HEK293T (cell line): ENCODE measurements at regions not wholly inside any gene's neighbourhood (a gene's known extent, or its start where the extent isn't known, plus 50 kb on each side); places are given as distances from the start of the nearest gene placed in this dataset.

Source experiments
- CTCF ChIA-PET: fragments of 350-600 bp; formaldehyde crosslinking; extraction: SDS; loops from one replicate; lab custom pipeline; 2021; ENCODE audit warnings: antibody characterized with exemption, inconsistent platforms; lab: Yijun Ruan, JAX
- POLR2A ChIA-PET: fragments of 350-600 bp; formaldehyde crosslinking; extraction: SDS; loops from one replicate; lab custom pipeline; 2020; ENCODE audit warnings: antibody characterized with exemption, inconsistent platforms; lab: Yijun Ruan, JAX
- DNase-seq: peaks from one replicate; pipeline ENCODE4 v3.0.0; 2012; ENCODE audit warnings: mixed read lengths; ENCODE audit errors: extremely low spot score
- ARNT ChIP-seq: fragments of 450-650 bp; IDR thresholded peaks from 2 replicates; pipeline ENCODE4 v1.6.1; 2017; ENCODE audit warnings: mild to moderate bottlenecking
- BHLHE40 ChIP-seq: fragments of 450-650 bp; IDR thresholded peaks from 2 replicates; pipeline ENCODE4 v1.6.1; 2016; ENCODE audit warnings: mild to moderate bottlenecking, moderate library complexity, borderline replicate concordance
- CTBP1 ChIP-seq: fragments of 450-650 bp; IDR thresholded peaks from 2 replicates; pipeline ENCODE4 v1.6.1; 2016; ENCODE audit warnings: borderline replicate concordance
- ELF4 ChIP-seq: fragments of 450-650 bp; IDR thresholded peaks from 2 replicates; pipeline ENCODE4 v1.6.1; 2017; ENCODE audit warnings: antibody characterized with exemption
- FOXA1 ChIP-seq: fragments of 450-650 bp; IDR thresholded peaks from 2 replicates; pipeline ENCODE4 v1.6.1; 2016; ENCODE audit warnings: mild to moderate bottlenecking
- FOXK2 ChIP-seq: fragments of 450-650 bp; IDR thresholded peaks from 2 replicates; pipeline ENCODE4 v1.6.1; 2016; ENCODE audit warnings: mild to moderate bottlenecking
- FOXM1 ChIP-seq: fragments of 450-650 bp; IDR thresholded peaks from 2 replicates; pipeline ENCODE4 v1.6.1; 2017; ENCODE audit warnings: mild to moderate bottlenecking, borderline replicate concordance
- HDGF ChIP-seq: fragments of 450-650 bp; IDR thresholded peaks from 2 replicates; pipeline ENCODE4 v1.6.1; 2017; ENCODE audit warnings: antibody characterized with exemption, borderline replicate concordance
- L3MBTL2 ChIP-seq: fragments of 450-650 bp; conservative IDR thresholded peaks from 2 replicates; pipeline ENCODE4 v1.6.1; 2016; ENCODE audit warnings: mild to moderate bottlenecking
- LEF1 ChIP-seq: fragments of 450-650 bp; IDR thresholded peaks from 2 replicates; pipeline ENCODE4 v1.6.1; 2017; ENCODE audit warnings: mild to moderate bottlenecking, borderline replicate concordance
- NFRKB ChIP-seq: fragments of 450-650 bp; IDR thresholded peaks from 2 replicates; pipeline ENCODE4 v1.6.1; 2016; ENCODE audit warnings: mild to moderate bottlenecking, moderate library complexity
- PKNOX1 ChIP-seq: fragments of 450-650 bp; IDR thresholded peaks from 2 replicates; pipeline ENCODE4 v1.6.1; 2016
- SP1 ChIP-seq: fragments of 450-650 bp; IDR thresholded peaks from 2 replicates; pipeline ENCODE4 v1.6.1; 2017
- SUZ12 ChIP-seq: fragments of 450-650 bp; IDR thresholded peaks from 2 replicates; pipeline ENCODE4 v1.6.1; 2016; ENCODE audit warnings: mild to moderate bottlenecking
- TARDBP ChIP-seq: fragments of 450-650 bp; IDR thresholded peaks from 2 replicates; pipeline ENCODE4 v1.6.1; 2016
- ZNF384 ChIP-seq: fragments of 450-650 bp; IDR thresholded peaks from 2 replicates; pipeline ENCODE4 v1.6.1; 2016

GRCh38 chr22:47452184-47452583 lies 689.7 kb downstream of the TBC1D22A start:
- POLR2A ChIA-PET, result no interaction called here
- TF ChIP-seq L3MBTL2, result no peak
- no peak for TF ChIP-seq SUZ12
- TF ChIP-seq CTBP1, result no peak
- no peak for TF ChIP-seq NFRKB
- TF ChIP-seq SP1, result no peak
- no peak for TF ChIP-seq FOXM1
- TF ChIP-seq TARDBP, result no peak
- no peak for TF ChIP-seq HDGF
- no peak for TF ChIP-seq ARNT
- no peak for TF ChIP-seq ELF4
- no peak for TF ChIP-seq PKNOX1
- no peak for TF ChIP-seq LEF1
- peak; percentile 36 for DNase-seq
- CTCF ChIA-PET, result interaction anchor here (0.5 kb wide), 1 partner anchor 564 kb away, joined by 3 read pairs; no protein-coding TSS in a partner anchor

DNA sequence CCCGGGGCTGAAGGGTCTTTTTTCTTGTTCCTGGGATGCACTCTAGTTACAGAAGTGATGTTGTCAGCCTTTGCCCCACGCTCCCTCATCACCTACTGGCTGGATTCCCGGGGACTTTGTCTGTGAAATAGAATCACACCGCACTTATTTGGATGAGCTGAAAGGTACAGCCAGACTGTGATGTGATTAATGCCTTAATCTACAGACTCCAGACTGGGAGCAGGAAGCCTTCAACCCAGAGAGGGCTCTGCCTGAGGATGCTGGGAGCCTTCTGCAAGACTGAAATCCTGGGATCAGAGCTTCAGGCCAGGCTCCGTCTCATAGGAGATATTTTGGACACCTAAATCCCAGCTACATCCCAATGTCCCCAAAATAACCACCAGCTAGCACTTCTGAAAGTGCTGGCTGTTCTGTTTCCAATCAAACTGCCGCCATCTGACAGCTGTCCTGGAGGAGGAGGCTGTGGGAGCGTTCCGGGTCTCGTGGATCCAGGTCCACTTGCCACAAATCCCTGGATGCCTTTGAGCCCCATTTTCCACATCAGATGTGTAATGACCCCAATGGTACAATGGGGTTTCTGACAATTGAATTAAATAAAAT lies 688.5 kb downstream of the TBC1D22A start:
- DNase-seq, result no peak
- ChIA-PET CTCF (no interaction called here), POLR2A (no interaction called here)
- TF ChIP-seq BHLHE40 (no peak), HDGF (no peak), ZNF384 (no peak), ELF4 (no peak), SP1 (no peak), NFRKB (no peak), FOXM1 (no peak), CTBP1 (no peak), FOXK2 (no peak), TARDBP (no peak), FOXA1 (no peak), SUZ12 (no peak), LEF1 (no peak), ARNT (no peak), PKNOX1 (no peak), L3MBTL2 (no peak)

GRCh38 chr22:47449508-47450270 lies 687.2 kb downstream of the TBC1D22A start:
- no peak for DNase-seq

GRCh38 chr22:47448231-47449223 lies 686.1 kb downstream of the TBC1D22A start:
- TF ChIP-seq FOXA1 (no peak), HDGF (no peak)
- CTCF ChIA-PET, result no interaction called here
- POLR2A ChIA-PET, result no interaction called here

More at GRCh38 chr22:47449508-47450270, 687.2 kb downstream of the TBC1D22A start:
- CTCF ChIA-PET, result no interaction called here
- TF ChIP-seq HDGF (no peak), FOXA1 (no peak), FOXM1 (no peak), NFRKB (no peak)
- POLR2A ChIA-PET, result no interaction called here

GRCh38 chr22:47446821-47447810 lies 684.7 kb downstream of the TBC1D22A start:
- DNase-seq, result no peak
- POLR2A ChIA-PET, result no interaction called here
- CTCF ChIA-PET, result no interaction called here
- no peak for TF ChIP-seq NFRKB
- no peak for TF ChIP-seq ARNT
- TF ChIP-seq SP1, result no peak
- TF ChIP-seq HDGF, result no peak
- no peak for TF ChIP-seq FOXA1
- TF ChIP-seq SUZ12, result no peak
- no peak for TF ChIP-seq FOXK2

More at GRCh38 chr22:47448231-47449223, 686.1 kb downstream of the TBC1D22A start:
- DNase-seq, result no peak

DNA sequence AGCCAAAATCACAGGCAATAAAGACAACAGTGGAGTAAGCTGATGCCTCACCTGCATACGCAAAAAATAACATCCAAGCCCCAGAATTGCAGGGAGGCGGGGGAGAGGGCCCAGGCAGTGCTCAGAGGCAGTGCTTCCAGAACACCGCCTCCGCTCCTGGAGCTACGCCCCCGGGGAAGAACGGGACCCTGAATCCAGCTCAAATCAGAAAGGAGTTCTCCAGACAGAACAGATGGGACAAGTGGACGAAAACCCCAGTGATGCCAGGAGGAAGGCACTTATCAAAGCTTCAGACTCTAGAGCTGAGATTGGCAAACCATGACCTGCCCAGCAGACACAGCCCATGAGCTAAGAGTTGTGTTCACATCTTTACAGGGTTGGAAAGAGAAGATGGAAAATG lies 683.9 kb downstream of the TBC1D22A start:
- ChIA-PET POLR2A (no interaction called here), CTCF (no interaction called here)
- DNase-seq, result no peak
- TF ChIP-seq TARDBP (no peak), HDGF (no peak), ARNT (no peak), SUZ12 (no peak), FOXM1 (no peak), CTBP1 (no peak), PKNOX1 (no peak), ELF4 (no peak), NFRKB (no peak), LEF1 (no peak), L3MBTL2 (no peak), FOXK2 (no peak), SP1 (no peak)
